ENCODE measurements at regions not wholly inside any gene's neighbourhood (a gene's known extent, or its start where the extent isn't known, plus 50 kb on each side); places are given as distances from the start of the nearest gene placed in this dataset.

- DNase-seq (ENCODE audit: low read depth in 3 of 3) = no peak
Measured at GRCh38 chr2:57570961-57571360, 475.6 kb upstream of the VRK2 start.

- no peak for DNase-seq (ENCODE audit: low read depth in 3 of 3)
Measured at GRCh38 chr2:57575700-57576268, 470.8 kb upstream of the VRK2 start.

GRCh38 chr2:57576983-57577382 is 469.6 kb upstream of the VRK2 start:
- DNase-seq (ENCODE audit: low read depth in 3 of 3) = no peak

GRCh38 chr2:57597940-57598339 is 448.7 kb upstream of the VRK2 start:
- DNase-seq (ENCODE audit: low read depth in 3 of 3) = no peak

- no peak for DNase-seq (ENCODE audit: low read depth in 3 of 3)
Measured at GRCh38 chr2:57598551-57598950, 448.1 kb upstream of the VRK2 start.

- DNase-seq (ENCODE audit: low read depth in 3 of 3) = no peak
Measured at GRCh38 chr2:57602733-57603132, 443.9 kb upstream of the VRK2 start.

GRCh38 chr2:57614988-57615387 is 431.6 kb upstream of the VRK2 start:
- no peak for DNase-seq (ENCODE audit: low read depth in 3 of 3)

GRCh38 chr2:57615855-57616556 is 430.6 kb upstream of the VRK2 start:
- no peak for DNase-seq (ENCODE audit: low read depth in 3 of 3)

- DNase-seq (ENCODE audit: low read depth in 3 of 3) = no peak
Measured at GRCh38 chr2:57617318-57617717, 429.3 kb upstream of the VRK2 start.

- DNase-seq (ENCODE audit: low read depth in 3 of 3) = no peak
Measured at GRCh38 chr2:57621122-57621663, 425.4 kb upstream of the VRK2 start.

GRCh38 chr2:57622009-57622408 is 424.6 kb upstream of the VRK2 start:
- no peak for DNase-seq (ENCODE audit: low read depth in 3 of 3)

- no peak for DNase-seq (ENCODE audit: low read depth in 3 of 3)
Measured at GRCh38 chr2:57656198-57656597, 390.4 kb upstream of the VRK2 start.

GRCh38 chr2:57669570-57669969 is 377.0 kb upstream of the VRK2 start:
- DNase-seq (ENCODE audit: low read depth in 3 of 3) = no peak

- DNase-seq (ENCODE audit: low read depth in 3 of 3) = no peak
Measured at GRCh38 chr2:57674025-57674424, 372.6 kb upstream of the VRK2 start.

GRCh38 chr2:57674743-57675142 is 371.9 kb upstream of the VRK2 start:
- no peak for DNase-seq (ENCODE audit: low read depth in 3 of 3)

- no peak for DNase-seq (ENCODE audit: low read depth in 3 of 3)
Measured at GRCh38 chr2:57677296-57677695, 369.3 kb upstream of the VRK2 start.

- DNase-seq (ENCODE audit: low read depth in 3 of 3) = no peak
Measured at GRCh38 chr2:57681650-57682049, 365.0 kb upstream of the VRK2 start.

GRCh38 chr2:57685032-57685431 is 361.6 kb upstream of the VRK2 start:
- DNase-seq (ENCODE audit: low read depth in 3 of 3) = no peak

GRCh38 chr2:57692395-57692794 is 354.2 kb upstream of the VRK2 start:
- DNase-seq (ENCODE audit: low read depth in 3 of 3) = no peak

GRCh38 chr2:57693177-57693576 is 353.4 kb upstream of the VRK2 start:
- DNase-seq (ENCODE audit: low read depth in 3 of 3) = no peak

- no peak for DNase-seq (ENCODE audit: low read depth in 3 of 3)
Measured at GRCh38 chr2:57693965-57694364, 352.6 kb upstream of the VRK2 start.

GRCh38 chr2:57696016-57696415 is 350.6 kb upstream of the VRK2 start:
- DNase-seq (ENCODE audit: low read depth in 3 of 3) = no peak

- no peak for DNase-seq (ENCODE audit: low read depth in 3 of 3)
Measured at GRCh38 chr2:57698392-57698791, 348.2 kb upstream of the VRK2 start.

Data from stimulated activated CD4-positive, alpha-beta T cell treated with anti-CD3 and anti-CD28 coated beads, TNF-alpha, amount 100 ng/mL, for 4 hours (primary cell).